Suprapubic skin (tissue), 4 donors: ENCODE measurements at regions not wholly inside any gene's neighbourhood (a gene's known extent, or its start where the extent isn't known, plus 50 kb on each side); places are given as distances from the start of the nearest gene placed in this dataset.

Experiments used
- DNase-seq, 2 donors: peaks; one replicate each; pipeline ENCODE4 v3.0.0-alpha.2; 2019; ENCODE audit warnings: low spot score in 2 of 2
- H3K27ac ChIP-seq: fragments of 200-600 bp; sonication (generic); one replicate; pipeline ENCODE4 v1.5.1; 2019
- H3K27me3 ChIP-seq: fragments of 200-600 bp; sonication (generic); one replicate; pipeline ENCODE4 v1.5.1; 2019
- H3K36me3 ChIP-seq: fragments of 200-600 bp; sonication (generic); one replicate; pipeline ENCODE4 v1.5.1; 2019
- H3K4me1 ChIP-seq: fragments of 200-600 bp; sonication (generic); one replicate; pipeline ENCODE4 v1.5.1; 2019
- H3K4me3 ChIP-seq: fragments of 200-600 bp; sonication (generic); one replicate; pipeline ENCODE4 v1.5.1; 2019; ENCODE audit warnings: mild to moderate bottlenecking
- H3K9me3 ChIP-seq: fragments of 200-600 bp; sonication (generic); one replicate; pipeline ENCODE4 v1.5.1; 2019
- CTCF ChIP-seq, 2 donors: fragments of 200-600 bp in 1 of 2; fragments of 450-650 bp in 1 of 2; sonication (generic) in 1 of 2; IDR thresholded peaks; one replicate each; pipeline ENCODE4 v1.5.1; 2016 to 2019; ENCODE audit warnings: antibody characterized with exemption in 2 of 2, mild to moderate bottlenecking in 1 of 2, moderate library complexity in 1 of 2
- EP300 ChIP-seq: sonication (generic); formaldehyde crosslinking; IDR thresholded peaks from one replicate; pipeline ENCODE4 v1.6.1; 2017; ENCODE audit warnings: antibody characterized with exemption
- POLR2A ChIP-seq, 2 donors: fragments of 450-650 bp; IDR thresholded peaks; one replicate each; pipeline ENCODE4 v1.6.1; 2017; ENCODE audit warnings: antibody characterized with exemption in 2 of 2, mild to moderate bottlenecking in 2 of 2, moderate library complexity in 2 of 2
- POLR2AphosphoS5 ChIP-seq, 3 donors: sonication (generic); formaldehyde crosslinking; IDR thresholded peaks; one replicate each; pipeline ENCODE4 v1.6.1; 2017; ENCODE audit warnings: antibody characterized with exemption in 3 of 3
- WGBS: methylation state at CpG from one replicate; pipeline ENCODE4 v1.1.5; 2018; 5-methylcytosine and 5-hydroxymethylcytosine counted together

- no peak overlapping the region for H3K27ac ChIP-seq
- no peak for TF ChIP-seq CTCF (IDR thresholded peaks at IDR 0.05)
- no peak for TF ChIP-seq POLR2AphosphoS5 (IDR thresholded peaks at IDR 0.05)
- TF ChIP-seq POLR2A (IDR thresholded peaks at IDR 0.05): no peak
- TF ChIP-seq EP300: no peak
- no peaks in the 10 kb centered on the region for H3K36me3 ChIP-seq
- H3K4me1 ChIP-seq: no peaks in the 10 kb centered on the region
- no peaks in the 10 kb centered on the region for H3K9me3 ChIP-seq
- 92% methylated on average over 6 of the region's 6 CpGs for WGBS
- DNase-seq: no peak
- no peak overlapping the region for H3K4me3 ChIP-seq
- no peaks in the 10 kb centered on the region for H3K27me3 ChIP-seq
Measured at GRCh38 chr2:200089756-200090109, 134.4 kb downstream of the MAIP1 start.

DNA sequence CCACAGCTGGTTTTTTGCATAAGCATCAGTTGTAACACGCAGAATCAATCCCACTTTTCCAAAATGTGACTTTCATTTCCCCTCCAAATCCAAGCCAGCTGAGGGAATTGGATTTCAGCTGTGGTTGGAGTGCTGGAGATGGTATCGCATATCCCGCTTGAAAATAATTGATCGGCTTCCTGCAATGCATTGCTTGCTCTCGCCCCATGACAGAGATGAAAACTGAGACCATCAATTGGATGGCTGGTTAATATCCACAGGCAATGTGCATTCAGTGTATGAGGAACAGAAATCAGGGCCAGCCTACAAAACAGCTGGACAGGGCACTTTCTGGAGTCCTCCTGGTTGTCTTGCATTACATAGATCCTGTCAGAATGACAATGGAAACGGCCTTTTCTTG lies 135.3 kb downstream of the MAIP1 start:
- H3K4me3 ChIP-seq: no peak overlapping the region
- TF ChIP-seq EP300 (no peak), CTCF (IDR thresholded peaks at IDR 0.05) (no peak), POLR2AphosphoS5 (IDR thresholded peaks at IDR 0.05) (no peak), POLR2A (IDR thresholded peaks at IDR 0.05) (no peak)
- WGBS: 88% methylated on average over 6 of the region's 6 CpGs
- H3K9me3 ChIP-seq: no peaks in the 10 kb centered on the region
- no peak for DNase-seq
- H3K4me1 ChIP-seq: no peaks in the 10 kb centered on the region
- H3K36me3 ChIP-seq: no peaks in the 10 kb centered on the region
- H3K27ac ChIP-seq: no peak overlapping the region
- no peaks in the 10 kb centered on the region for H3K27me3 ChIP-seq

GRCh38 chr2:200091126-200091525 lies 135.7 kb downstream of the MAIP1 start:
- H3K27me3 ChIP-seq: no peaks in the 10 kb centered on the region
- H3K4me1 ChIP-seq: no peaks in the 10 kb centered on the region
- TF ChIP-seq CTCF (IDR thresholded peaks at IDR 0.05) (no peak), EP300 (no peak), POLR2A (IDR thresholded peaks at IDR 0.05) (no peak), POLR2AphosphoS5 (IDR thresholded peaks at IDR 0.05) (no peak)
- H3K4me3 ChIP-seq: no peak overlapping the region
- no peaks in the 10 kb centered on the region for H3K9me3 ChIP-seq
- no peak for DNase-seq
- 92% methylated on average over 2 of the region's 2 CpGs for WGBS
- no peak overlapping the region for H3K27ac ChIP-seq
- H3K36me3 ChIP-seq: no peaks in the 10 kb centered on the region

DNA sequence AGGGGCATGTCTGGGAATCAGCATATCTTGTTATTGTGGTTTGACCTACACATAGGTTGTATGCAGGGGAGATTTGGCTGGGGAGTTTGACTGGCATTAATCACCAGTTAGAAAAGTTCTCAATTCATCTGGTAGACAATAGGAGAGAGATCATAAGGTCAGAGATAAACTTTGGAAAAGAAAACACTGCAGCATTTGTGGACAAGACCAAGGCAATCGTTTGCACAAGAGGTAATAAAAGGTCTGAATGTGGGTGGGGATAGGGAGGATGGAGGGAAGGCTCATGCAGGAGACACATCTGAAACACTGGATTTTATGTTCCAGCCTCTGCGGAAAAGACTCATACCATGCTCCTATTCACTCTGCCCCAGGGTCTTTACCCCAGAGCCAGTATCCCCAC lies 136.9 kb downstream of the MAIP1 start:
- no peaks in the 10 kb centered on the region for H3K4me1 ChIP-seq
- WGBS: 69% methylated on average over 2 of the region's 2 CpGs
- no peak for DNase-seq
- no peak overlapping the region for H3K27ac ChIP-seq
- H3K4me3 ChIP-seq: no peak overlapping the region
- no peaks in the 10 kb centered on the region for H3K36me3 ChIP-seq
- no peaks in the 10 kb centered on the region for H3K9me3 ChIP-seq
- no peak for TF ChIP-seq CTCF (IDR thresholded peaks at IDR 0.05)
- TF ChIP-seq EP300: no peak
- no peak for TF ChIP-seq POLR2AphosphoS5 (IDR thresholded peaks at IDR 0.05)
- no peak for TF ChIP-seq POLR2A (IDR thresholded peaks at IDR 0.05)
- H3K27me3 ChIP-seq: no peaks in the 10 kb centered on the region

DNA sequence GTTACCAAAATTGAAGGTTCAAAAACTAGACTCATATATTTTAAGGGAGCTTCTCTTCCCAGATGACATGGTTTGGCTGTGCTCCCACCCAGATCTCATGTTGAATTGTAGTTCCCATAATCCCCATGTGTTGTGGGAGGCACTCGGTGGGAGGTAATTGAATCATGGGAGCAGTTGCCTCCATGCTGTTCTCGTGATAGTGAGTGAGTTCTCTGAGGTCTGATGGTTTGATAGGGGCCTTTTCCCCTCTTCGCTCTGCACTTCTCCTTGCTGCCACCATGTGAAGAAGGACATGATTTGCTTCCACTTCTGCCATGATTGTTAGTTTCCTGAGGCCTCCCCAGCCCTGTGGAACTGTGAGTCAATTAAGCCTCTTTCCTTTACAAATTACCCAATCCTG lies 140.1 kb downstream of the MAIP1 start:
- no peak overlapping the region for H3K4me3 ChIP-seq
- no peaks in the 10 kb centered on the region for H3K9me3 ChIP-seq
- DNase-seq: no peak
- no peaks in the 10 kb centered on the region for H3K36me3 ChIP-seq
- WGBS: 88% methylated on average over 3 of the region's 3 CpGs
- H3K27ac ChIP-seq: no peak overlapping the region
- TF ChIP-seq EP300 (no peak), POLR2AphosphoS5 (IDR thresholded peaks at IDR 0.05) (no peak), CTCF (IDR thresholded peaks at IDR 0.05) (no peak), POLR2A (IDR thresholded peaks at IDR 0.05) (no peak)
- H3K4me1 ChIP-seq: no peaks in the 10 kb centered on the region
- no peaks in the 10 kb centered on the region for H3K27me3 ChIP-seq
